Tibial nerve (tissue), 4 donors: ENCODE measurements at regions not wholly inside any gene's neighbourhood (a gene's known extent, or its start where the extent isn't known, plus 50 kb on each side); places are given as distances from the start of the nearest gene placed in this dataset.

Experiments used
- DNase-seq, 2 donors: peaks; one replicate each; pipeline ENCODE4 v3.0.0-alpha.2; 2019; ENCODE audit warnings: low spot score in 2 of 2
- H3K27ac ChIP-seq, 4 donors: fragments of 200-600 bp; sonication (generic) in 3 of 4; one replicate each; pipeline ENCODE4 v1.5.1; 2017 to 2019; ENCODE audit warnings: mild to moderate bottlenecking in 1 of 4
- H3K27me3 ChIP-seq, 2 donors: fragments of 200-600 bp; sonication (generic) in 1 of 2; one replicate each; pipeline versions ENCODE4 v1.5.1 to v1.6.0; 2017 to 2019
- H3K36me3 ChIP-seq, 3 donors: fragments of 200-600 bp; sonication (generic); one replicate each; pipeline ENCODE4 v1.5.1; 2018 to 2019
- H3K4me1 ChIP-seq, 4 donors: fragments of 200-600 bp; sonication (generic) in 3 of 4; one replicate each; pipeline ENCODE4 v1.5.1; 2017 to 2019
- H3K4me3 ChIP-seq, 4 donors: fragments of 200-600 bp; sonication (generic) in 3 of 4; one replicate each; pipeline ENCODE4 v1.5.1; 2017 to 2019; ENCODE audit warnings: mild to moderate bottlenecking in 1 of 4, moderate library complexity in 1 of 4
- H3K9me3 ChIP-seq, 4 donors: fragments of 200-600 bp; sonication (generic) in 3 of 4; one replicate each; pipeline ENCODE4 v1.5.1; 2017 to 2019
- CTCF ChIP-seq, 5 experiments: fragments of 200-600 bp in 3 of 5; fragments of 450-650 bp in 2 of 5; sonication (generic) in 3 of 5; IDR thresholded peaks; one replicate each; pipeline ENCODE4 v1.5.1; 2016 to 2019; ENCODE audit warnings: antibody characterized with exemption in 5 of 5, mild to moderate bottlenecking in 3 of 5, moderate library complexity in 2 of 5
- EP300 ChIP-seq, 2 donors: sonication (generic); formaldehyde crosslinking; IDR thresholded peaks; one replicate each; pipeline ENCODE4 v1.6.1; 2017; ENCODE audit warnings: antibody characterized with exemption in 2 of 2, mild to moderate bottlenecking in 1 of 2
- POLR2A ChIP-seq, 2 donors: fragments of 450-650 bp; IDR thresholded peaks; one replicate each; pipeline ENCODE4 v1.6.1; 2017; ENCODE audit warnings: antibody characterized with exemption in 2 of 2, mild to moderate bottlenecking in 2 of 2, moderate library complexity in 2 of 2
- WGBS, 2 donors: methylation state at CpG; one replicate each; pipeline ENCODE4 v1.1.5; 2018; 5-methylcytosine and 5-hydroxymethylcytosine counted together

DNA sequence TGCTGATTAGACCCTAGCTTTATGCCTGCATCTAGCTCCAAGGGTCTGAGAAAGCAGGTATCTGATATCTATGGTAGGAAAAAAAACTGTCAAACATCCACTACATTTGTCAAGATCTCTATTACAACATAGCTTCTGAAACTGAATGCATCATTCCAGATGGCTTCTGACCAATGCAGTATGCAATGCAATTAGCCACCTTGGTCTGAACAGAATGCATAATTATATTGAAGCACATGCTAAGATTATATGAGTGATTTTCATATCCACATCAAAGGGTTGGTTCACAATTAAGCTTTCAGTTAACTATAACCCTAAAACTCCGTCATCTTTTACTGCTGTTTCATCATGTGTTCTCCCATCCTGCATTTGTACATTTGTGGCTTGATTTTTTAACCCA is 271.4 kb downstream of the POLR1F start:
- no peak for TF ChIP-seq EP300 (IDR thresholded peaks at IDR 0.05)
- TF ChIP-seq CTCF (IDR thresholded peaks at IDR 0.05) = no peak
- no peak for TF ChIP-seq POLR2A (IDR thresholded peaks at IDR 0.05)
- no peaks in the 10 kb centered on the region for H3K27me3 ChIP-seq
- 81 to 88% methylated on average over 1 of the region's 1 CpG for WGBS, 2 donors
- H3K27ac ChIP-seq = no peak overlapping the region
- no peaks in the 10 kb centered on the region for H3K4me1 ChIP-seq
- no peaks in the 10 kb centered on the region for H3K9me3 ChIP-seq
- H3K36me3 ChIP-seq = no peaks in the 10 kb centered on the region
- DNase-seq = no peak
- H3K4me3 ChIP-seq = no peak overlapping the region

GRCh38 chr7:19427944-19428343 is 280.9 kb downstream of the POLR1F start:
- Histone ChIP-seq H3K27ac (no peak overlapping the region), H3K27me3 (no peaks in the 10 kb centered on the region), H3K4me3 (no peak overlapping the region), H3K36me3 (no peaks in the 10 kb centered on the region), H3K4me1 (no peaks in the 10 kb centered on the region), H3K9me3 (no peaks in the 10 kb centered on the region)
- no peak for TF ChIP-seq POLR2A (IDR thresholded peaks at IDR 0.05)
- no peak for TF ChIP-seq EP300 (IDR thresholded peaks at IDR 0.05)
- TF ChIP-seq CTCF (IDR thresholded peaks at IDR 0.05) = no peak
- 82 to 86% methylated on average over 3 of the region's 3 CpGs for WGBS, 2 donors
- no peak for DNase-seq

DNA sequence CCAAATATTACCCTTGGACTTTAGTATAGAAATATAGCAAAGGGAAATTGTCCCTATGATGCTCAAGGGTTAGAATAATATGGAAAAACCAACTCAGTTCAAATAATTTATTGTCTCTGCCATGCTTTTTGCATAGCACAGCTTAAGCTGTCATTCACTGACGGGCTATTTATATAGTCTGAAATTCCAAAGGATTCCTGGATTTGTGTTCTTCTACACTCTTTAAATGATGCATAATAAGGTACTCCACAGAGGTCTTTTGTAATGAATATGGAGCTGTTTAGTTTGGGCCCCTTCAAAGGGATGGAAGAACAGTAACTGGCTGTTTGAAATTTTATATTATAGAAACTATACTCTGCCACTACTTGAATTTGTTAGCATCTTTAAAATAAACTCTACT is 276.6 kb upstream of the FERD3L start:
- no peak for TF ChIP-seq POLR2A (IDR thresholded peaks at IDR 0.05)
- no peak for TF ChIP-seq EP300 (IDR thresholded peaks at IDR 0.05)
- Histone ChIP-seq H3K4me3 (no peak overlapping the region), H3K9me3 (no peaks in the 10 kb centered on the region), H3K36me3 (no peaks in the 10 kb centered on the region), H3K27ac (no peak overlapping the region), H3K27me3 (no peaks in the 10 kb centered on the region), H3K4me1 (no peaks in the 10 kb centered on the region)
- DNase-seq = no peak
- 55 to 70% methylated on average over 1 of the region's 1 CpG for WGBS, 2 donors

- Histone ChIP-seq H3K27me3 (no peaks in the 10 kb centered on the region), H3K4me3 (no peak overlapping the region), H3K36me3 (no peaks in the 10 kb centered on the region), H3K4me1 (no peaks in the 10 kb centered on the region), H3K27ac (no peak overlapping the region), H3K9me3 (no peaks in the 10 kb centered on the region)
- WGBS, 2 donors = 86 to 88% methylated on average over 2 of the region's 2 CpGs
- TF ChIP-seq POLR2A (IDR thresholded peaks at IDR 0.05) = no peak
- TF ChIP-seq CTCF (IDR thresholded peaks at IDR 0.05) = no peak
- no peak for TF ChIP-seq EP300 (IDR thresholded peaks at IDR 0.05)
- DNase-seq = no peak
Measured at GRCh38 chr7:19417231-19417630, 272.0 kb upstream of the FERD3L start.

GRCh38 chr7:19415123-19415522 is 269.9 kb upstream of the FERD3L start:
- Histone ChIP-seq H3K27me3 (no peaks in the 10 kb centered on the region), H3K4me1 (no peaks in the 10 kb centered on the region), H3K9me3 (no peaks in the 10 kb centered on the region), H3K36me3 (no peaks in the 10 kb centered on the region), H3K27ac (no peak overlapping the region), H3K4me3 (no peak overlapping the region)
- DNase-seq = no peak
- TF ChIP-seq EP300 (IDR thresholded peaks at IDR 0.05) (no peak), POLR2A (IDR thresholded peaks at IDR 0.05) (no peak), CTCF (IDR thresholded peaks at IDR 0.05) (no peak)
- 84 to 92% methylated on average over 2 of the region's 2 CpGs for WGBS, 2 donors

- Histone ChIP-seq H3K36me3 (no peaks in the 10 kb centered on the region), H3K9me3 (no peaks in the 10 kb centered on the region), H3K4me3 (no peak overlapping the region), H3K4me1 (no peaks in the 10 kb centered on the region), H3K27me3 (no peaks in the 10 kb centered on the region), H3K27ac (no peak overlapping the region)
- TF ChIP-seq CTCF (IDR thresholded peaks at IDR 0.05) (no peak), POLR2A (IDR thresholded peaks at IDR 0.05) (no peak), EP300 (IDR thresholded peaks at IDR 0.05) (no peak)
- DNase-seq = no peak
- 51 to 68% methylated on average over 3 of the region's 3 CpGs for WGBS, 2 donors
Measured at GRCh38 chr7:19413443-19413965, 268.3 kb upstream of the FERD3L start.
